ENCODE measurements at regions not wholly inside any gene's neighbourhood (a gene's known extent, or its start where the extent isn't known, plus 50 kb on each side); places are given as distances from the start of the nearest gene placed in this dataset.

DNA sequence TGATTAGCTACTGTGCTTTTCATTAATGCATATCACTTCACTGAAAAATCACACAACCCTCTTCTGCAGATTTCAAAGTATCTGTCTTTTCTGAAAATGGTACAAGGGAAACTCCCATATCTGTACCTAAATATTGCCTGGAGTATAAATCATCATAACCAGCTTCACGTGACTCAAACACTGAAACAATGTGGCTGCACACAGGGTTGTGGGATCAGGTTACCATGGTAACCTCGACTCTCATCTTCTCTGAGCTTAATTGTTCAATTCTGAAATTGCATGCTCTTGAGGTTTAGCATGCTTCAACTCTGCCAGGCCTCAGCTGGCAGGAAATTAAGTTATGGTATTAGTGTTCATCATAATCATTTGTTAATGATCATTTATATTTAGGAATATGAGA is 77.5 kb upstream of the CPSF6 start:
- TF ChIP-seq, protein P1, sequence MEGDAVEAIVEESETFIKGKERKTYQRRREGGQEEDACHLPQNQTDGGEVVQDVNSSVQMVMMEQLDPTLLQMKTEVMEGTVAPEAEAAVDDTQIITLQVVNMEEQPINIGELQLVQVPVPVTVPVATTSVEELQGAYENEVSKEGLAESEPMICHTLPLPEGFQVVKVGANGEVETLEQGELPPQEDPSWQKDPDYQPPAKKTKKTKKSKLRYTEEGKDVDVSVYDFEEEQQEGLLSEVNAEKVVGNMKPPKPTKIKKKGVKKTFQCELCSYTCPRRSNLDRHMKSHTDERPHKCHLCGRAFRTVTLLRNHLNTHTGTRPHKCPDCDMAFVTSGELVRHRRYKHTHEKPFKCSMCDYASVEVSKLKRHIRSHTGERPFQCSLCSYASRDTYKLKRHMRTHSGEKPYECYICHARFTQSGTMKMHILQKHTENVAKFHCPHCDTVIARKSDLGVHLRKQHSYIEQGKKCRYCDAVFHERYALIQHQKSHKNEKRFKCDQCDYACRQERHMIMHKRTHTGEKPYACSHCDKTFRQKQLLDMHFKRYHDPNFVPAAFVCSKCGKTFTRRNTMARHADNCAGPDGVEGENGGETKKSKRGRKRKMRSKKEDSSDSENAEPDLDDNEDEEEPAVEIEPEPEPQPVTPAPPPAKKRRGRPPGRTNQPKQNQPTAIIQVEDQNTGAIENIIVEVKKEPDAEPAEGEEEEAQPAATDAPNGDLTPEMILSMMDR (IDR thresholded peaks at IDR 0.05; ENCODE audit: insufficient read depth, low read length), result no peak
- no peak for TF ChIP-seq POLR2AphosphoS5 (IDR thresholded peaks at IDR 0.05; ENCODE audit: low read depth)
